ENCODE measurements at regions not wholly inside any gene's neighbourhood (a gene's known extent, or its start where the extent isn't known, plus 50 kb on each side); places are given as distances from the start of the nearest gene placed in this dataset.
A peak's percentile ranks its signal among the peaks of the same experiment; 100 is the strongest.

DNA sequence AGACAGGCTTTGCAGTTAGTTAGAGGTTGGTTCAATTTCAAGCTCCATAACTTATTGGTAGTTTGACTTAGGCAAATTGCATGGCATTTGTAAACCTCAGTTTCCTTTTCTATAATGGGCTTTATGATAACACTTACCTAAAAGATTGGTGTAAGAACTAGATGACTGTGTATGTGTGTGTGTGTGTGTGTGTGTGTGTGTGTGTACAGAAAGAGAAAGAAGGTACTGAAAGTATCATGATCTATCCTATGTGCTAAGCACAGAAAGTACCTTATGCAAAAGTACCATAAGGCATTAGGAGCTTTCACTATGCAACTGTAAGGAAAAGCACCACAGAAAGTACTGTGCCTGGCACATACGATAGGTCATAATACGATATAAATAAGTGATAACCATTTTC, 304.3 kb upstream of the KITLG start:
- Histone ChIP-seq H2BK120ac (ENCODE audit: low read depth, low read length) (no peak overlapping the region), H3K4ac (ENCODE audit: low read length) (no peak overlapping the region)

DNA sequence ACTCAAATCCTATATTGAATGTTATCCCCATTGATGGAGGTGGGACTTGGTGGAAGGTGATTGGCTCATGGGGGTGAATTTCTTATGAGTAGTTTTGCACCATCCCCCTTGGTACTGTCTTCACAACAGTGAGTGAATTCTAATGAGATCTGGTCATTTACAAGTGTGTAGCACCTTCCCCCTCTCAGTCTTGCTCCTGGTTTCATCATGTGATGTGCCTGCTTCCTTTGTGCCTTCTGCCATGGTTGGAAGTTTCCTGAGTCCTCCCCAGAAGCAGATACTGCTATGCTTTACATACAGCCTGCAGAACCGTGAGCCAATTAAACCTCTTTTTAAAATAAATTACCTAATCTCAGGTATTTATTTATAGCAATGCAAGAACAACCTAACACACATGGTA, 302.4 kb upstream of the KITLG start:
- no peak overlapping the region for H3K14ac ChIP-seq (ENCODE audit: low read length)
- H3K4me1 ChIP-seq (ENCODE audit: control insufficient read depth in 2 of 2, insufficient read depth in 1 of 2, low read depth in 1 of 2, low read length in 2 of 2), result no peaks in the 10 kb centered on the region
- H3K23ac ChIP-seq (ENCODE audit: low read depth, low read length, poor library complexity), result no peak overlapping the region
- H3K9ac ChIP-seq (ENCODE audit: low read depth, low read length, poor library complexity), result no peak overlapping the region
- DNase-seq (ENCODE audit: low spot score), result no peak
- H2BK5ac ChIP-seq (ENCODE audit: low read length), result no peak overlapping the region
- no peaks in the 10 kb centered on the region for H3K9me3 ChIP-seq (replicated peaks in 1 of 2; ENCODE audit: control insufficient read depth in 2 of 2, insufficient read depth in 1 of 2, low read depth in 1 of 2, low read length in 2 of 2)
- no peak overlapping the region for H3K18ac ChIP-seq (ENCODE audit: low read length)
- H3K79me1 ChIP-seq (ENCODE audit: low read depth, low read length), result no peaks in the 10 kb centered on the region
- H4K8ac ChIP-seq (ENCODE audit: low read depth, low read length), result no peak overlapping the region
- H2AK5ac ChIP-seq (ENCODE audit: low read depth, low read length), result no peak overlapping the region
- H2BK15ac ChIP-seq (ENCODE audit: low read length), result no peak overlapping the region
- H4K91ac ChIP-seq (ENCODE audit: low read depth, low read length, poor library complexity), result no peak overlapping the region
- no peak overlapping the region for H3K4ac ChIP-seq (ENCODE audit: low read length)
- no peaks in the 10 kb centered on the region for H3K36me3 ChIP-seq (replicated peaks in 1 of 2; ENCODE audit: control insufficient read depth in 2 of 2, insufficient read depth in 2 of 2, low read length in 2 of 2)
- H3K27ac ChIP-seq (replicated peaks; ENCODE audit: low read length), result no peak overlapping the region
- peak overlapping the region; percentile 13 for H2AFZ ChIP-seq (ENCODE audit: low read length)
- no peak overlapping the region for H2BK12ac ChIP-seq (ENCODE audit: low read length)
- H2BK120ac ChIP-seq (ENCODE audit: low read depth, low read length), result no peak overlapping the region
- no peaks in the 10 kb centered on the region for H3K27me3 ChIP-seq (ENCODE audit: control insufficient read depth in 3 of 3, insufficient read depth in 3 of 3, low read depth in 1 of 3, low read length in 3 of 3)
- H3K4me2 ChIP-seq (ENCODE audit: insufficient read depth, low read length, poor library complexity, severe bottlenecking), result no peak overlapping the region
- no CpG with 5 or more reads among the region's 1 CpG for WGBS, 2 donors (ENCODE audit: extremely low coverage in 2 of 2, insufficient read length in 2 of 2, insufficient replicate concordance in 1 of 2)
- H3K4me3 ChIP-seq (ENCODE audit: low read length in 2 of 2), result no peak overlapping the region

More for the DNA sequence above, 304.3 kb upstream of the KITLG start:
- H3K36me3 ChIP-seq (replicated peaks in 1 of 2; ENCODE audit: control insufficient read depth in 2 of 2, insufficient read depth in 2 of 2, low read length in 2 of 2), result no peaks in the 10 kb centered on the region
- H3K4me1 ChIP-seq (ENCODE audit: control insufficient read depth in 2 of 2, insufficient read depth in 1 of 2, low read depth in 1 of 2, low read length in 2 of 2), result no peaks in the 10 kb centered on the region
- no peak overlapping the region for H2AFZ ChIP-seq (ENCODE audit: low read length)
- H4K8ac ChIP-seq (ENCODE audit: low read depth, low read length), result no peak overlapping the region
- H3K4me2 ChIP-seq (ENCODE audit: insufficient read depth, low read length, poor library complexity, severe bottlenecking), result no peak overlapping the region
- no peaks in the 10 kb centered on the region for H3K79me1 ChIP-seq (ENCODE audit: low read depth, low read length)
- H2BK15ac ChIP-seq (ENCODE audit: low read length), result no peak overlapping the region
- no peak overlapping the region for H2BK5ac ChIP-seq (ENCODE audit: low read length)
- no peak overlapping the region for H3K9ac ChIP-seq (ENCODE audit: low read depth, low read length, poor library complexity)
- DNase-seq (ENCODE audit: low spot score), result no peak
- H3K14ac ChIP-seq (ENCODE audit: low read length), result no peak overlapping the region
- no peaks in the 10 kb centered on the region for H3K9me3 ChIP-seq (replicated peaks in 1 of 2; ENCODE audit: control insufficient read depth in 2 of 2, insufficient read depth in 1 of 2, low read depth in 1 of 2, low read length in 2 of 2)
- WGBS, 2 donors (ENCODE audit: extremely low coverage in 2 of 2, insufficient read length in 2 of 2, insufficient replicate concordance in 1 of 2), result no CpG with 5 or more reads among the region's 2 CpGs
- H4K91ac ChIP-seq (ENCODE audit: low read depth, low read length, poor library complexity), result no peak overlapping the region
- no peaks in the 10 kb centered on the region for H3K27me3 ChIP-seq (ENCODE audit: control insufficient read depth in 3 of 3, insufficient read depth in 3 of 3, low read depth in 1 of 3, low read length in 3 of 3)
- H3K18ac ChIP-seq (ENCODE audit: low read length), result no peak overlapping the region
- H2BK12ac ChIP-seq (ENCODE audit: low read length), result no peak overlapping the region
- no peak overlapping the region for H2AK5ac ChIP-seq (ENCODE audit: low read depth, low read length)
- H3K27ac ChIP-seq (replicated peaks; ENCODE audit: low read length), result no peak overlapping the region
- no peak overlapping the region for H3K4me3 ChIP-seq (ENCODE audit: low read length in 2 of 2)
- H3K23ac ChIP-seq (ENCODE audit: low read depth, low read length, poor library complexity), result no peak overlapping the region

DNA sequence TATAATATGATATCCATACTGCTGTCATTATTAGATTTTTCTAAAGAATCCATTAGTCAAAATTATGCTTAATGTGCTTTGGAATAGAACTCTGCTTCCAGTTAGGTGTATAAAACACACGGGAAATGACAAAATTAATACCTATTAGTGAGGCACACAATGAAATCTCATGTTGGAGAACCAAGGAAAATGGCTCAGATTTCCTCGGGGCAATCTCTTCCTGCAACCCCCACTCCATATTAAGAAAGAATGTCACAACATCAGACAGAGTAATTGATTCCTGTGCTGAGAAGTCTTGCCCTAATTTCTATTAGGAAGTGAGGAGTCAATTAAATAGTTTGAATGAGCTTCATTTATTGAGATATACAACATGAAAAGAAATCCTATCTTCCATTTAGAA, 299.8 kb upstream of the KITLG start:
- no peaks in the 10 kb centered on the region for H3K79me1 ChIP-seq (ENCODE audit: low read depth, low read length)
- no CpG with 5 or more reads among the region's 2 CpGs for WGBS, 2 donors (ENCODE audit: extremely low coverage in 2 of 2, insufficient read length in 2 of 2, insufficient replicate concordance in 1 of 2)
- H2BK12ac ChIP-seq (ENCODE audit: low read length), result no peak overlapping the region
- no peaks in the 10 kb centered on the region for H3K4me1 ChIP-seq (ENCODE audit: control insufficient read depth in 2 of 2, insufficient read depth in 1 of 2, low read depth in 1 of 2, low read length in 2 of 2)
- H3K4me3 ChIP-seq (ENCODE audit: low read length in 2 of 2), result no peak overlapping the region
- no peak overlapping the region for H3K27ac ChIP-seq (replicated peaks; ENCODE audit: low read length)
- no peak overlapping the region for H2AFZ ChIP-seq (ENCODE audit: low read length)
- H2AK5ac ChIP-seq (ENCODE audit: low read depth, low read length), result no peak overlapping the region
- no peak for DNase-seq (ENCODE audit: low spot score)
- H3K18ac ChIP-seq (ENCODE audit: low read length), result no peak overlapping the region
- no peaks in the 10 kb centered on the region for H3K27me3 ChIP-seq (ENCODE audit: control insufficient read depth in 3 of 3, insufficient read depth in 3 of 3, low read depth in 1 of 3, low read length in 3 of 3)
- no peak overlapping the region for H3K23ac ChIP-seq (ENCODE audit: low read depth, low read length, poor library complexity)
- H3K9ac ChIP-seq (ENCODE audit: low read depth, low read length, poor library complexity), result no peak overlapping the region
- H3K36me3 ChIP-seq (replicated peaks in 1 of 2; ENCODE audit: control insufficient read depth in 2 of 2, insufficient read depth in 2 of 2, low read length in 2 of 2), result no peaks in the 10 kb centered on the region
- no peak overlapping the region for H3K4me2 ChIP-seq (ENCODE audit: insufficient read depth, low read length, poor library complexity, severe bottlenecking)
- no peak overlapping the region for H2BK5ac ChIP-seq (ENCODE audit: low read length)
- no peak overlapping the region for H4K91ac ChIP-seq (ENCODE audit: low read depth, low read length, poor library complexity)
- H3K4ac ChIP-seq (ENCODE audit: low read length), result no peak overlapping the region
- no peaks in the 10 kb centered on the region for H3K9me3 ChIP-seq (replicated peaks in 1 of 2; ENCODE audit: control insufficient read depth in 2 of 2, insufficient read depth in 1 of 2, low read depth in 1 of 2, low read length in 2 of 2)
- no peak overlapping the region for H3K14ac ChIP-seq (ENCODE audit: low read length)
- H2BK120ac ChIP-seq (ENCODE audit: low read depth, low read length), result no peak overlapping the region
- H4K8ac ChIP-seq (ENCODE audit: low read depth, low read length), result no peak overlapping the region
- H2BK15ac ChIP-seq (ENCODE audit: low read length), result no peak overlapping the region

DNA sequence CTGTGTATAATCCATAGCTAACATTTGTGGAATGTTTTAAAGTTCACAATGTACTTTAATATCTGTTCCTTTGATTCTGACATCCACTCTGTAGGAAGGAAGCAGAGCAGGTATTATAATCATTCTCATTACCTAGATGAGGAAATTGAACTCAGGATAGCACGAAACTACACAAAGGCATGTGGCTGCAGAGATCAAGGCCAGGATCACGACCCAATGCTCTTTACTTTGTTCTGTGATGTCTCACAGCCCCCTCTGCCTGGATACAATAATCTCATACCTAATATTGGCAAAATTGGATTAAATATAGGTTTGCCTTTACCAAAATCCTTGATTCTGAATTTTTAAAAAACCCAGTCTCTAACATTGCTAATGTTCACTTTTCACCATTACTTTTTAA, 298.0 kb upstream of the KITLG start:
- H2BK15ac ChIP-seq (ENCODE audit: low read length), result no peak overlapping the region
- H3K9ac ChIP-seq (ENCODE audit: low read depth, low read length, poor library complexity), result no peak overlapping the region
- no peak overlapping the region for H2BK5ac ChIP-seq (ENCODE audit: low read length)
- no peaks in the 10 kb centered on the region for H3K36me3 ChIP-seq (replicated peaks in 1 of 2; ENCODE audit: control insufficient read depth in 2 of 2, insufficient read depth in 2 of 2, low read length in 2 of 2)
- no peak overlapping the region for H4K8ac ChIP-seq (ENCODE audit: low read depth, low read length)
- no peaks in the 10 kb centered on the region for H3K79me1 ChIP-seq (ENCODE audit: low read depth, low read length)
- no peak overlapping the region for H3K14ac ChIP-seq (ENCODE audit: low read length)
- H4K91ac ChIP-seq (ENCODE audit: low read depth, low read length, poor library complexity), result no peak overlapping the region
- H2AK5ac ChIP-seq (ENCODE audit: low read depth, low read length), result no peak overlapping the region
- H3K4ac ChIP-seq (ENCODE audit: low read length), result no peak overlapping the region
- no peaks in the 10 kb centered on the region for H3K4me1 ChIP-seq (ENCODE audit: control insufficient read depth in 2 of 2, insufficient read depth in 1 of 2, low read depth in 1 of 2, low read length in 2 of 2)
- no peak for DNase-seq (ENCODE audit: low spot score)
- H3K4me2 ChIP-seq (ENCODE audit: insufficient read depth, low read length, poor library complexity, severe bottlenecking), result no peak overlapping the region
- H3K4me3 ChIP-seq (ENCODE audit: low read length in 2 of 2), result no peak overlapping the region
- no peak overlapping the region for H2BK12ac ChIP-seq (ENCODE audit: low read length)
- no peak overlapping the region for H3K23ac ChIP-seq (ENCODE audit: low read depth, low read length, poor library complexity)
- no CpG with 5 or more reads among the region's 2 CpGs for WGBS, 2 donors (ENCODE audit: extremely low coverage in 2 of 2, insufficient read length in 2 of 2, insufficient replicate concordance in 1 of 2)
- no peak overlapping the region for H3K27ac ChIP-seq (replicated peaks; ENCODE audit: low read length)
- no peak overlapping the region for H2AFZ ChIP-seq (ENCODE audit: low read length)
- H3K18ac ChIP-seq (ENCODE audit: low read length), result no peak overlapping the region
- H3K9me3 ChIP-seq (replicated peaks in 1 of 2; ENCODE audit: control insufficient read depth in 2 of 2, insufficient read depth in 1 of 2, low read depth in 1 of 2, low read length in 2 of 2), result no peaks in the 10 kb centered on the region
- H3K27me3 ChIP-seq (ENCODE audit: control insufficient read depth in 3 of 3, insufficient read depth in 3 of 3, low read depth in 1 of 3, low read length in 3 of 3), result no peaks in the 10 kb centered on the region
- no peak overlapping the region for H2BK120ac ChIP-seq (ENCODE audit: low read depth, low read length)

Data from neuronal stem cell (in vitro differentiated cells).